Loucy (cell line): ENCODE measurements at regions not wholly inside any gene's neighbourhood (a gene's known extent, or its start where the extent isn't known, plus 50 kb on each side); places are given as distances from the start of the nearest gene placed in this dataset.

ENCODE experiments used
- H2AFZ ChIP-seq: fragments of 200-600 bp; sonication (generic); 2 replicates; pipeline ENCODE4 v1.6.0; 2016; ENCODE audit warnings: antibody characterized with exemption, mild to moderate bottlenecking, low read length, moderate library complexity
- H3F3A ChIP-seq: fragments of 200-600 bp; 2 replicates; pipeline ENCODE4 v1.6.0; 2016; ENCODE audit warnings: antibody characterized with exemption, low read depth, mild to moderate bottlenecking
- H3K27me3 ChIP-seq: fragments of 200-600 bp; sonication (generic); 2 replicates; pipeline ENCODE4 v1.6.1; 2014; ENCODE audit warnings: low read length, mild to moderate bottlenecking; ENCODE audit not compliant: insufficient read depth, poor library complexity, severe bottlenecking
- H3K36me3 ChIP-seq: fragments of 200-600 bp; sonication (generic); 2 replicates; pipeline ENCODE4 v1.6.1; 2016; ENCODE audit warnings: low read length; ENCODE audit not compliant: insufficient read depth
- H3K4me1 ChIP-seq: fragments of 200-600 bp; sonication (generic); 2 replicates; pipeline ENCODE4 v1.5.1; 2014; ENCODE audit warnings: low read length, mild to moderate bottlenecking; ENCODE audit not compliant: insufficient read depth, poor library complexity, severe bottlenecking
- H3K4me2 ChIP-seq: fragments of 200-600 bp; sonication (generic); 2 replicates; pipeline ENCODE4 v1.6.0; 2014; ENCODE audit warnings: antibody characterized with exemption, low read length, low read depth, mild to moderate bottlenecking; ENCODE audit not compliant: poor library complexity, severe bottlenecking
- H3K4me3 ChIP-seq: fragments of 200-600 bp; sonication (generic); 2 replicates; pipeline ENCODE4 v1.5.1; 2014; ENCODE audit warnings: low read length, mild to moderate bottlenecking, mixed read lengths; ENCODE audit not compliant: poor library complexity, severe bottlenecking
- H3K79me2 ChIP-seq: fragments of 200-600 bp; sonication (generic); 2 replicates; pipeline ENCODE4 v1.6.1; 2014; ENCODE audit warnings: low read length; ENCODE audit not compliant: insufficient read depth
- H3K9ac ChIP-seq: fragments of 200-600 bp; sonication (generic); 2 replicates; pipeline ENCODE4 v1.6.0; 2014; ENCODE audit warnings: mild to moderate bottlenecking, low read depth, low read length, moderate library complexity; ENCODE audit not compliant: poor library complexity, severe bottlenecking
- H3K9me2 ChIP-seq: fragments of 200-600 bp; sonication (generic); replicated peaks from 2 replicates; pipeline ENCODE4 v1.6.1; 2016; ENCODE audit warnings: low read depth, low read length, mixed read lengths
- H3K9me3 ChIP-seq: fragments of 200-600 bp; sonication (generic); 2 replicates; pipeline ENCODE4 v1.6.1; 2014; ENCODE audit warnings: mild to moderate bottlenecking, antibody characterized with exemption, low read length, low read depth; ENCODE audit not compliant: insufficient read depth
- H4K20me1 ChIP-seq: fragments of 200-600 bp; sonication (generic); 2 replicates; pipeline ENCODE4 v1.6.0; 2014; ENCODE audit warnings: antibody characterized with exemption, low read length, mild to moderate bottlenecking; ENCODE audit not compliant: insufficient read depth, poor library complexity, severe bottlenecking
- CTCF ChIP-seq: fragments of 200-600 bp; sonication (generic); conservative IDR thresholded peaks from 2 replicates; pipeline ENCODE4 v1.5.1; 2014; ENCODE audit warnings: mild to moderate bottlenecking, antibody characterized with exemption, low read length
- EZH2phosphoT487 ChIP-seq: fragments of 200-600 bp; IDR thresholded peaks from 2 replicates; pipeline ENCODE4 v1.6.1; 2018; ENCODE audit warnings: antibody characterized with exemption, mild to moderate bottlenecking, moderate library complexity, borderline replicate concordance

DNA sequence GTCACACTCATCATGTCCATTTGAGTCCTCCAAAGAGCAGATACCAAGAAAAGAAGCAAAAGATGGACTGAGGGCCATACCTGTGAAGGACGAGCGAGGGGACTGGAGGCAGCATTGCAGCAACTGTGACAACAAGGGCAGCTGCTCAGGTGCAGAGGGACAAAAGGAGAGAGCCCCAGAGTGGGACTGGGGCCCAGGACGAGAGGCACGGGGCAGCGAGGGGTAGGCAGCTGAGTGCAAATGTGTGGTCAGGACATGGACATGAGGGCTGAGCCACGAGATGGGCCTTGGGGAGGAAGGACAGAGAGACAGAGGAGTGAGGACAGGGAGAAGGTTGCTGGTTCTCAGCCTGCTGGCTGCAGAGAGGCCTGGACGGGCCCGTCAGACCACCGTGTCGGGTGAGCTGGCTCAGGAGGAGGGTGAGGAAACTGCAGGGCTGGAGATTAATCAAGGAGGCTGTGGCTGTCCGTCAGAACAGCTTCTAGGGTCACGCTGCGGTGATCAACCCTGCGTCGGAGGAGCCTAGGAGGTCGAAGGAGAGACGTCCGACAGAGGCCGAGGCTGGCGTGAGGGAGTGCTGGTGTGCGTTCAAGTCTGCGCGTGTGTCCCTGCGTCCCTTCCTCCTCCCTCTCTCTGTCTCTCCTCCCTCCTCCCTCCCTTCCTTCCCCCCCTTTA is 206.8 kb upstream of the HDAC4 start:
- no peaks in the 10 kb centered on the region for H3K9me2 ChIP-seq
- no peaks in the 10 kb centered on the region for H4K20me1 ChIP-seq
- no peaks in the 10 kb centered on the region for H3K36me3 ChIP-seq
- H3K9ac ChIP-seq: no peak overlapping the region
- H3K79me2 ChIP-seq: no peaks in the 10 kb centered on the region
- H3K9me3 ChIP-seq: peaks cover 3% of the 10 kb centered on the region; the same call in 1 of the 2 replicates
- no peak overlapping the region for H3K4me3 ChIP-seq
- H3K4me1 ChIP-seq: no peaks in the 10 kb centered on the region
- TF ChIP-seq EZH2phosphoT487 (no peak), CTCF (no peak)
- no peaks in the 10 kb centered on the region for H3F3A ChIP-seq
- no peaks in the 10 kb centered on the region for H3K27me3 ChIP-seq
- no peak overlapping the region for H3K4me2 ChIP-seq
- H2AFZ ChIP-seq: no peak overlapping the region

GRCh38 chr2:239606741-239607516 is 206.1 kb upstream of the HDAC4 start:
- peaks cover 5% of the 10 kb centered on the region; the same call in 1 of the 2 replicates for H3K9me3 ChIP-seq
- no peak overlapping the region for H3K4me2 ChIP-seq
- H3K79me2 ChIP-seq: no peaks in the 10 kb centered on the region
- H3F3A ChIP-seq: no peaks in the 10 kb centered on the region
- H3K27me3 ChIP-seq: no peaks in the 10 kb centered on the region
- TF ChIP-seq EZH2phosphoT487: no peak
- no peak for TF ChIP-seq CTCF
- H4K20me1 ChIP-seq: no peaks in the 10 kb centered on the region
- H3K9ac ChIP-seq: no peak overlapping the region
- H3K36me3 ChIP-seq: no peaks in the 10 kb centered on the region
- H3K4me3 ChIP-seq: no peak overlapping the region
- no peak overlapping the region for H2AFZ ChIP-seq
- H3K4me1 ChIP-seq: no peaks in the 10 kb centered on the region
- H3K9me2 ChIP-seq: no peaks in the 10 kb centered on the region

DNA sequence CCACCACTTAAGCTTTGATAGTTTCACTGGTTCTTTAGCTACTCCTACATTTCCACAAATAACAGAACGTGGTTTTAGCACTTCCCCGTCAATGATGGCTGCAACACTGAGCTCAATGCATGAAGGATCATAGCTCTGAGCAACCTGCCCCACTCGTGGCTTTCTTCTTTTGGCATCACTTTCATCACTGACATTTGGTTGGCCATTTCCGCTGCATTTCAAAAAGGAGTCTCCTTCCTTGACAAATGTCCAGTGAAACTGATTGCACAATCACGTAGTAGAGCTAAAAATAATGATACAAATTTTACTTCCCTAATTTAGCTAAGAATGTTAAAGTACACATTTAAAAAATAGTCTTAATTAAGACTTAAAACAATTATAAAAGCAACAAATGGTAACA is 205.2 kb upstream of the HDAC4 start:
- H3K27me3 ChIP-seq: no peaks in the 10 kb centered on the region
- no peak overlapping the region for H2AFZ ChIP-seq
- no peaks in the 10 kb centered on the region for H3K36me3 ChIP-seq
- H3K4me1 ChIP-seq: no peaks in the 10 kb centered on the region
- no peaks in the 10 kb centered on the region for H4K20me1 ChIP-seq
- no peak overlapping the region for H3K4me3 ChIP-seq
- no peaks in the 10 kb centered on the region for H3K79me2 ChIP-seq
- H3K9ac ChIP-seq: no peak overlapping the region
- H3K9me3 ChIP-seq: peaks cover 8% of the 10 kb centered on the region; the same call in 1 of the 2 replicates
- H3K9me2 ChIP-seq: no peaks in the 10 kb centered on the region
- H3K4me2 ChIP-seq: no peak overlapping the region
- H3F3A ChIP-seq: no peaks in the 10 kb centered on the region
- TF ChIP-seq EZH2phosphoT487 (no peak), CTCF (no peak)
